Astrocyte of the cerebellum (primary cell): ENCODE measurements at regions not wholly inside any gene's neighbourhood (a gene's known extent, or its start where the extent isn't known, plus 50 kb on each side); places are given as distances from the start of the nearest gene placed in this dataset.

Experiments used
- DNase-seq: peaks from one replicate; pipeline ENCODE4 v3.0.0-alpha.2; 2011; ENCODE audit warnings: low read depth
- H3K4me3 ChIP-seq: 2 replicates; pipeline ENCODE4 v1.5.1; 2011; ENCODE audit warnings: mild to moderate bottlenecking, low read depth, low read length, moderate library complexity
- CTCF ChIP-seq: IDR thresholded peaks from 2 replicates; pipeline ENCODE4 v1.5.1; 2012; ENCODE audit warnings: low read length, low read depth, moderate library complexity, mild to moderate bottlenecking; ENCODE audit errors: missing control alignments
- in situ Hi-C: cut with HindIII; loops from 2 replicates; pipeline ENCODE4 v1.10.0; 2017; ENCODE audit warnings: low sequenced_read_pairs

GRCh38 chr15:81074773-81075172 is 59.3 kb upstream of the CFAP161 start:
- no peak overlapping the region for H3K4me3 ChIP-seq
- in situ Hi-C loops: no loop called here
- DNase-seq: no peak
- no peak for TF ChIP-seq CTCF

GRCh38 chr15:81075272-81075671 is 58.8 kb upstream of the CFAP161 start:
- no peak overlapping the region for H3K4me3 ChIP-seq
- no peak for DNase-seq
- no peak for TF ChIP-seq CTCF
- in situ Hi-C loops: no loop called here

- no peak overlapping the region for H3K4me3 ChIP-seq
- in situ Hi-C loops: no loop called here
- no peak for DNase-seq
- TF ChIP-seq CTCF: no peak
Observed at GRCh38 chr15:81080996-81081395, 53.1 kb upstream of the CFAP161 start.

- in situ Hi-C loops: no loop called here
- no peak overlapping the region for H3K4me3 ChIP-seq
- no peak for TF ChIP-seq CTCF
- DNase-seq: no peak
Observed at GRCh38 chr15:81083201-81083600, 50.9 kb upstream of the CFAP161 start.
